Brain microvascular endothelial cell (primary cell): ENCODE measurements at regions not wholly inside any gene's neighbourhood (a gene's known extent, or its start where the extent isn't known, plus 50 kb on each side); places are given as distances from the start of the nearest gene placed in this dataset.

Source experiments
- DNase-seq: peaks from one replicate; pipeline ENCODE4 v3.0.0-alpha.2; 2020
- H3K27ac ChIP-seq: fragments of 250-450 bp; sonication (Bioruptor Pico); 2 replicates; pipeline ENCODE4 v1.5.1; 2020; ENCODE audit warnings: mild to moderate bottlenecking, moderate library complexity
- H3K27me3 ChIP-seq: fragments of 250-450 bp; sonication (Bioruptor Pico); replicated peaks from 2 replicates; pipeline ENCODE4 v1.5.1; 2020; ENCODE audit warnings: mild to moderate bottlenecking
- H3K36me3 ChIP-seq: fragments of 250-450 bp; sonication (Bioruptor Pico); replicated peaks from 2 replicates; pipeline ENCODE4 v1.5.1; 2020; ENCODE audit warnings: mild to moderate bottlenecking
- H3K4me3 ChIP-seq: 2 replicates; pipeline ENCODE4 v1.5.1; 2011; ENCODE audit warnings: low read depth, mild to moderate bottlenecking, control low read depth, low read length, moderate library complexity
- CTCF ChIP-seq: IDR thresholded peaks from 2 replicates; pipeline ENCODE4 v1.5.1; 2011; ENCODE audit warnings: low read depth, mild to moderate bottlenecking, moderate library complexity, low read length, control low read depth, inconsistent platforms; ENCODE audit errors: missing control alignments
- in situ Hi-C: cut with HindIII; loops from 2 replicates; pipeline ENCODE4 v1.10.0; 2017; ENCODE audit warnings: low sequenced_read_pairs, low pct_ligation_motif_present

GRCh38 chr2:171238946-171239345 is 78.3 kb upstream of the TLK1 start:
- no peaks in the 10 kb centered on the region for H3K27me3 ChIP-seq
- TF ChIP-seq CTCF: no peak
- no peak overlapping the region for H3K4me3 ChIP-seq
- H3K27ac ChIP-seq: no peak overlapping the region
- H3K36me3 ChIP-seq: no peaks in the 10 kb centered on the region
- no peak for DNase-seq
- in situ Hi-C loops: no loop called here

GRCh38 chr2:171237751-171238505 is 77.2 kb upstream of the TLK1 start:
- H3K4me3 ChIP-seq: no peak overlapping the region
- H3K27ac ChIP-seq: no peak overlapping the region
- H3K27me3 ChIP-seq: no peaks in the 10 kb centered on the region
- no peak for DNase-seq
- no peak for TF ChIP-seq CTCF
- no peaks in the 10 kb centered on the region for H3K36me3 ChIP-seq
- in situ Hi-C loops: no loop called here

- no peaks in the 10 kb centered on the region for H3K27me3 ChIP-seq
- no peak for DNase-seq
- no peak for TF ChIP-seq CTCF
- no peak overlapping the region for H3K4me3 ChIP-seq
- in situ Hi-C loops: no loop called here
- no peaks in the 10 kb centered on the region for H3K36me3 ChIP-seq
- H3K27ac ChIP-seq: no peak overlapping the region
These were observed 74.7 kb upstream of the TLK1 start for GRCh38 chr2:171235262-171235881.

GRCh38 chr2:171230176-171230575 is 69.5 kb upstream of the TLK1 start:
- Histone ChIP-seq H3K4me3 (no peak overlapping the region), H3K27me3 (no peaks in the 10 kb centered on the region), H3K36me3 (no peaks in the 10 kb centered on the region), H3K27ac (no peak overlapping the region)
- DNase-seq: no peak
- no peak for TF ChIP-seq CTCF
- in situ Hi-C loops: no loop called here

- Histone ChIP-seq H3K36me3 (no peaks in the 10 kb centered on the region), H3K4me3 (no peak overlapping the region), H3K27ac (no peak overlapping the region), H3K27me3 (no peaks in the 10 kb centered on the region)
- DNase-seq: no peak
- TF ChIP-seq CTCF: no peak
- in situ Hi-C loops: no loop called here
These were observed 68.1 kb upstream of the TLK1 start for GRCh38 chr2:171228826-171229225.
